GM21367 (cell line): ENCODE measurements at regions not wholly inside any gene's neighbourhood (a gene's known extent, or its start where the extent isn't known, plus 50 kb on each side); places are given as distances from the start of the nearest gene placed in this dataset.
"Not testable (repeated sequence)": the region's sequence is repeated elsewhere in the genome, so short reads cannot be mapped to it uniquely, and the experiment has no call there.

Experiments
- ATAC-seq: cut with Tn5 transposase; IDR thresholded peaks from one replicate; pipeline ENCODE4 v1.9.1; 2021; ENCODE audit not compliant: unreplicated experiment

GRCh38 chr3:161599697-161600096, 103.1 kb downstream of the OTOL1 start:
- ATAC-seq = no peak

GRCh38 chr3:161600173-161600572, 103.6 kb downstream of the OTOL1 start:
- no peak for ATAC-seq

- ATAC-seq = no peak
Measured at GRCh38 chr3:161602475-161602874, 105.9 kb downstream of the OTOL1 start.

GRCh38 chr3:161602918-161603317, 106.3 kb downstream of the OTOL1 start:
- no peak for ATAC-seq

- ATAC-seq = no peak
Measured at GRCh38 chr3:161607056-161607455, 110.4 kb downstream of the OTOL1 start.

- no peak for ATAC-seq
Measured at GRCh38 chr3:161619351-161619750, 122.7 kb downstream of the OTOL1 start.

- no peak for ATAC-seq
Measured at GRCh38 chr3:161630794-161631193, 134.2 kb downstream of the OTOL1 start.

GRCh38 chr3:161631536-161631935, 134.9 kb downstream of the OTOL1 start:
- ATAC-seq = no peak

- no peak for ATAC-seq
Measured at GRCh38 chr3:161637559-161637958, 141.0 kb downstream of the OTOL1 start.

- not testable (repeated sequence) for ATAC-seq
Measured at GRCh38 chr3:161639095-161639494, 142.5 kb downstream of the OTOL1 start.

GRCh38 chr3:161640181-161640580, 143.6 kb downstream of the OTOL1 start:
- ATAC-seq = no peak

- ATAC-seq = no peak
Measured at GRCh38 chr3:161641287-161641686, 144.7 kb downstream of the OTOL1 start.

GRCh38 chr3:161644891-161645635, 148.5 kb downstream of the OTOL1 start:
- no peak for ATAC-seq

GRCh38 chr3:161647936-161648470, 151.4 kb downstream of the OTOL1 start:
- no peak for ATAC-seq

GRCh38 chr3:161649900-161650484, 153.4 kb downstream of the OTOL1 start:
- no peak for ATAC-seq

GRCh38 chr3:161657786-161658185, 161.2 kb downstream of the OTOL1 start:
- ATAC-seq = no peak

- no peak for ATAC-seq
Measured at GRCh38 chr3:161671141-161671540, 174.5 kb downstream of the OTOL1 start.

- ATAC-seq = no peak
Measured at GRCh38 chr3:161672478-161672877, 175.9 kb downstream of the OTOL1 start.

GRCh38 chr3:161673866-161674265, 177.3 kb downstream of the OTOL1 start:
- no peak for ATAC-seq

GRCh38 chr3:161674402-161674801, 177.8 kb downstream of the OTOL1 start:
- ATAC-seq = no peak

GRCh38 chr3:161681831-161682230, 185.2 kb downstream of the OTOL1 start:
- not testable (repeated sequence) for ATAC-seq

- ATAC-seq = no peak
Measured at GRCh38 chr3:161682715-161683114, 186.1 kb downstream of the OTOL1 start.
